Loucy (cell line): ENCODE measurements at regions not wholly inside any gene's neighbourhood (a gene's known extent, or its start where the extent isn't known, plus 50 kb on each side); places are given as distances from the start of the nearest gene placed in this dataset.

Experiments used
- H2AFZ ChIP-seq: fragments of 200-600 bp; sonication (generic); 2 replicates; pipeline ENCODE4 v1.6.0; 2016; ENCODE audit warnings: antibody characterized with exemption, mild to moderate bottlenecking, low read length, moderate library complexity
- H3F3A ChIP-seq: fragments of 200-600 bp; 2 replicates; pipeline ENCODE4 v1.6.0; 2016; ENCODE audit warnings: antibody characterized with exemption, low read depth, mild to moderate bottlenecking
- H3K27me3 ChIP-seq: fragments of 200-600 bp; sonication (generic); 2 replicates; pipeline ENCODE4 v1.6.1; 2014; ENCODE audit warnings: low read length, mild to moderate bottlenecking; ENCODE audit not compliant: insufficient read depth, poor library complexity, severe bottlenecking
- H3K36me3 ChIP-seq: fragments of 200-600 bp; sonication (generic); 2 replicates; pipeline ENCODE4 v1.6.1; 2016; ENCODE audit warnings: low read length; ENCODE audit not compliant: insufficient read depth
- H3K4me1 ChIP-seq: fragments of 200-600 bp; sonication (generic); 2 replicates; pipeline ENCODE4 v1.5.1; 2014; ENCODE audit warnings: low read length, mild to moderate bottlenecking; ENCODE audit not compliant: insufficient read depth, poor library complexity, severe bottlenecking
- H3K4me2 ChIP-seq: fragments of 200-600 bp; sonication (generic); 2 replicates; pipeline ENCODE4 v1.6.0; 2014; ENCODE audit warnings: antibody characterized with exemption, low read length, low read depth, mild to moderate bottlenecking; ENCODE audit not compliant: poor library complexity, severe bottlenecking
- H3K4me3 ChIP-seq: fragments of 200-600 bp; sonication (generic); 2 replicates; pipeline ENCODE4 v1.5.1; 2014; ENCODE audit warnings: low read length, mild to moderate bottlenecking, mixed read lengths; ENCODE audit not compliant: poor library complexity, severe bottlenecking
- H3K79me2 ChIP-seq: fragments of 200-600 bp; sonication (generic); 2 replicates; pipeline ENCODE4 v1.6.1; 2014; ENCODE audit warnings: low read length; ENCODE audit not compliant: insufficient read depth
- H3K9ac ChIP-seq: fragments of 200-600 bp; sonication (generic); 2 replicates; pipeline ENCODE4 v1.6.0; 2014; ENCODE audit warnings: mild to moderate bottlenecking, low read depth, low read length, moderate library complexity; ENCODE audit not compliant: poor library complexity, severe bottlenecking
- H3K9me2 ChIP-seq: fragments of 200-600 bp; sonication (generic); replicated peaks from 2 replicates; pipeline ENCODE4 v1.6.1; 2016; ENCODE audit warnings: low read depth, low read length, mixed read lengths
- H3K9me3 ChIP-seq: fragments of 200-600 bp; sonication (generic); 2 replicates; pipeline ENCODE4 v1.6.1; 2014; ENCODE audit warnings: mild to moderate bottlenecking, antibody characterized with exemption, low read length, low read depth; ENCODE audit not compliant: insufficient read depth
- H4K20me1 ChIP-seq: fragments of 200-600 bp; sonication (generic); 2 replicates; pipeline ENCODE4 v1.6.0; 2014; ENCODE audit warnings: antibody characterized with exemption, low read length, mild to moderate bottlenecking; ENCODE audit not compliant: insufficient read depth, poor library complexity, severe bottlenecking
- EZH2phosphoT487 ChIP-seq: fragments of 200-600 bp; IDR thresholded peaks from 2 replicates; pipeline ENCODE4 v1.6.1; 2018; ENCODE audit warnings: antibody characterized with exemption, mild to moderate bottlenecking, moderate library complexity, borderline replicate concordance
- TF ChIP-seq, protein P1 (sequence below): fragments of 200-600 bp; sonication (generic); conservative IDR thresholded peaks from 2 replicates; pipeline ENCODE4 v1.5.1; 2014; ENCODE audit warnings: mild to moderate bottlenecking, antibody characterized with exemption, low read length

DNA sequence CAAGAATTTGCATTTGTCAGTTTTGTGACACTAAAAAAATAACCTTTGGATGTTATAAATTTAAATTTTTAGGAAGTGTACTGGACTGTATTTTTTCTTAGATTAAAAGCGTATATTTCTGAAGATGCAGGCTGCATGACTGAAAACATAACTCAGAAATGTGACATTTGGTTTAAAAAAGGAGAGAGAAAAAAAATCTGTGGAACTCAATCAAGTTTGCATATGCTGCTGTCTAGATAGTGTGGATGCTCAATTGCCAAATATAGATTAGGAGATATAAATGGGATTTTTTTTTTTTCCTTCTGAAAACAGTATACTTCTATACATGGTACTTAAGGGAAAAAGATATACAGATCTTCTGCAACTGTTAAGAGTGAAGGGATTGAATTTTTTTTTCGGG is 402.3 kb downstream of the TAF11L14 start:
- Histone ChIP-seq H2AFZ (no peak overlapping the region), H3K27me3 (no peaks in the 10 kb centered on the region), H3K79me2 (no peaks in the 10 kb centered on the region), H3F3A (no peaks in the 10 kb centered on the region), H3K9ac (no peak overlapping the region), H3K9me3 (no peaks in the 10 kb centered on the region), H3K36me3 (no peaks in the 10 kb centered on the region), H3K4me1 (no peaks in the 10 kb centered on the region), H3K4me3 (no peak overlapping the region), H3K9me2 (no peaks in the 10 kb centered on the region), H4K20me1 (no peaks in the 10 kb centered on the region), H3K4me2 (no peak overlapping the region)
- TF ChIP-seq, protein P1, sequence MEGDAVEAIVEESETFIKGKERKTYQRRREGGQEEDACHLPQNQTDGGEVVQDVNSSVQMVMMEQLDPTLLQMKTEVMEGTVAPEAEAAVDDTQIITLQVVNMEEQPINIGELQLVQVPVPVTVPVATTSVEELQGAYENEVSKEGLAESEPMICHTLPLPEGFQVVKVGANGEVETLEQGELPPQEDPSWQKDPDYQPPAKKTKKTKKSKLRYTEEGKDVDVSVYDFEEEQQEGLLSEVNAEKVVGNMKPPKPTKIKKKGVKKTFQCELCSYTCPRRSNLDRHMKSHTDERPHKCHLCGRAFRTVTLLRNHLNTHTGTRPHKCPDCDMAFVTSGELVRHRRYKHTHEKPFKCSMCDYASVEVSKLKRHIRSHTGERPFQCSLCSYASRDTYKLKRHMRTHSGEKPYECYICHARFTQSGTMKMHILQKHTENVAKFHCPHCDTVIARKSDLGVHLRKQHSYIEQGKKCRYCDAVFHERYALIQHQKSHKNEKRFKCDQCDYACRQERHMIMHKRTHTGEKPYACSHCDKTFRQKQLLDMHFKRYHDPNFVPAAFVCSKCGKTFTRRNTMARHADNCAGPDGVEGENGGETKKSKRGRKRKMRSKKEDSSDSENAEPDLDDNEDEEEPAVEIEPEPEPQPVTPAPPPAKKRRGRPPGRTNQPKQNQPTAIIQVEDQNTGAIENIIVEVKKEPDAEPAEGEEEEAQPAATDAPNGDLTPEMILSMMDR = no peak
- no peak for TF ChIP-seq EZH2phosphoT487

DNA sequence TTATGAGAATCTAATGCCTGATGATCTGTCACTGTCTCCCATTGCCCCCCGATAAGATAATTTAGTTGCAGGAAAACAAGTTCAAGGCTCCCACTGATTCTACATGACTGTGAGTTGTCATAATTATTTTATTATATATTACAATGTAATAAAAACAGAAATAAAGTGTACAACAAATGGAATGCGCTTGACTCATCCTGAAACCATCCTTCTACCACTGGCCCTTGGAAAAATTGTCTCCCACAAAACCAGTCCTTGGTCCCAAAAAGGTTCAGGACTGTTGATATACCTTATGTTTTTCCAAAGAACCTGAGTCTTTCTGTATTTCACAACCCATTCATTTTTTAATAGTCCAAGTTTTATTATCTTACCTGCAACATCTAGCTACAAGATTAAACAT is 403.5 kb downstream of the TAF11L14 start:
- TF ChIP-seq EZH2phosphoT487 = no peak
- TF ChIP-seq, protein P1 = no peak
- no peaks in the 10 kb centered on the region for H3K36me3 ChIP-seq
- no peaks in the 10 kb centered on the region for H3K9me2 ChIP-seq
- H3K4me1 ChIP-seq = no peaks in the 10 kb centered on the region
- H3K79me2 ChIP-seq = no peaks in the 10 kb centered on the region
- no peaks in the 10 kb centered on the region for H4K20me1 ChIP-seq
- H3K9me3 ChIP-seq = no peaks in the 10 kb centered on the region
- no peak overlapping the region for H3K4me2 ChIP-seq
- H2AFZ ChIP-seq = no peak overlapping the region
- H3K9ac ChIP-seq = no peak overlapping the region
- H3K4me3 ChIP-seq = no peak overlapping the region
- no peaks in the 10 kb centered on the region for H3F3A ChIP-seq
- no peaks in the 10 kb centered on the region for H3K27me3 ChIP-seq

DNA sequence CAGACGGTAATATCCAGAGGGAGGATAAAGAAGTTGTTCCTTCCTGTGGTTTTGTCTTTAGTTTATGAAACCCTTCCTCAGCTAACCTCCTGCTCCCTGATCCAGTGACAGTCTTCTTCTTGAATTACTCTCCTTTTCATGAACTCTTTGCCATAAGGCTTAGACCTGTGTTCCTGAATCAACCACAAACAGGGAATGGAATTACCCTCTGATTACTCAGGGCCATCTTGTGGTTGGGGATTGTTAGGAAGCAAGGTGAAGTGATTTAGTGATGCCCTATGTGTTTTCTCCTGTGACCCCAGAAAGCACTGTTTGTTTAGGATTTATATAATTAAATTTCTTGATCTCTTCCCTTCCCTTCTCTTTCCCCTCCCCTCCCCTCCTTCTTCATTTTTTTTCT is 409.1 kb downstream of the TAF11L14 start:
- no peaks in the 10 kb centered on the region for H3K79me2 ChIP-seq
- H3K9me3 ChIP-seq = no peaks in the 10 kb centered on the region
- no peak overlapping the region for H2AFZ ChIP-seq
- H3K9me2 ChIP-seq = no peaks in the 10 kb centered on the region
- H3K9ac ChIP-seq = no peak overlapping the region
- no peaks in the 10 kb centered on the region for H3K27me3 ChIP-seq
- no peak overlapping the region for H3K4me2 ChIP-seq
- H3K4me3 ChIP-seq = no peak overlapping the region
- H4K20me1 ChIP-seq = no peaks in the 10 kb centered on the region
- H3F3A ChIP-seq = no peaks in the 10 kb centered on the region
- H3K4me1 ChIP-seq = no peaks in the 10 kb centered on the region
- TF ChIP-seq EZH2phosphoT487 = no peak
- TF ChIP-seq, protein P1 = no peak
- H3K36me3 ChIP-seq = no peaks in the 10 kb centered on the region
